C4-2B (cell line): ENCODE measurements at regions not wholly inside any gene's neighbourhood (a gene's known extent, or its start where the extent isn't known, plus 50 kb on each side); places are given as distances from the start of the nearest gene placed in this dataset.

Source experiments
- H3K27ac ChIP-seq: fragments of 450-650 bp; 2 replicates; pipeline ENCODE4 v1.5.1; 2017
- CTCF ChIP-seq: fragments of 450-650 bp; conservative IDR thresholded peaks from 2 replicates; pipeline ENCODE4 v1.5.1; 2017; ENCODE audit warnings: mild to moderate bottlenecking
- ZFX ChIP-seq: fragments of 450-650 bp; IDR thresholded peaks from 2 replicates; pipeline ENCODE4 v1.6.1; 2017

GRCh38 chr10:123557366-123558108 lies 108.6 kb upstream of the GPR26 start:
- no peak overlapping the region for H3K27ac ChIP-seq
- TF ChIP-seq CTCF (no peak), ZFX (no peak)

- H3K27ac ChIP-seq: no peak overlapping the region
- TF ChIP-seq ZFX: no peak
- TF ChIP-seq CTCF: no peak
These were observed 107.5 kb upstream of the GPR26 start for GRCh38 chr10:123558651-123559050.

- TF ChIP-seq CTCF (peak; percentile 95), ZFX (no peak)
- no peak overlapping the region for H3K27ac ChIP-seq
These were observed 106.9 kb upstream of the GPR26 start for GRCh38 chr10:123559066-123559822.

GRCh38 chr10:123559823-123560092 lies 106.4 kb upstream of the GPR26 start:
- TF ChIP-seq CTCF (no peak), ZFX (no peak)
- H3K27ac ChIP-seq: no peak overlapping the region

- TF ChIP-seq CTCF (no peak), ZFX (no peak)
- no peak overlapping the region for H3K27ac ChIP-seq
These were observed 105.6 kb upstream of the GPR26 start for GRCh38 chr10:123560301-123561140.

- TF ChIP-seq CTCF (no peak), ZFX (no peak)
- H3K27ac ChIP-seq: no peak overlapping the region
These were observed 105.1 kb upstream of the GPR26 start for GRCh38 chr10:123561141-123561440.

- H3K27ac ChIP-seq: no peak overlapping the region
- TF ChIP-seq CTCF (no peak), ZFX (no peak)
These were observed 103.8 kb upstream of the GPR26 start for GRCh38 chr10:123562387-123562786.
